KMS-11 (cell line): ENCODE measurements at regions not wholly inside any gene's neighbourhood (a gene's known extent, or its start where the extent isn't known, plus 50 kb on each side); places are given as distances from the start of the nearest gene placed in this dataset.

Experiments
- H2AFZ ChIP-seq: fragments of 200-600 bp; sonication (generic); 2 replicates; pipeline ENCODE4 v1.6.1; 2016; ENCODE audit warnings: antibody characterized with exemption, mixed run types, low read depth
- H3K27ac ChIP-seq: fragments of 200-600 bp; sonication (generic); 2 replicates; pipeline ENCODE4 v1.6.1; 2016; ENCODE audit warnings: mild to moderate bottlenecking, mixed run types
- H3K27me3 ChIP-seq: fragments of 200-600 bp; sonication (generic); 2 replicates; pipeline ENCODE4 v1.6.1; 2017; ENCODE audit warnings: mild to moderate bottlenecking, low read depth, mixed run types, moderate library complexity; ENCODE audit not compliant: insufficient read depth
- H3K36me3 ChIP-seq: fragments of 200-600 bp; sonication (generic); 2 replicates; pipeline ENCODE4 v1.6.1; 2017; ENCODE audit warnings: mild to moderate bottlenecking, mixed run types; ENCODE audit not compliant: insufficient read depth
- H3K4me1 ChIP-seq: fragments of 200-600 bp; sonication (generic); 2 replicates; pipeline ENCODE4 v1.6.1; 2016; ENCODE audit warnings: mild to moderate bottlenecking, low read depth, mixed run types; ENCODE audit not compliant: poor library complexity, severe bottlenecking
- H3K4me2 ChIP-seq: fragments of 200-600 bp; sonication (generic); 2 replicates; pipeline ENCODE4 v1.7.0; 2016; ENCODE audit warnings: mild to moderate bottlenecking, mixed run types
- H3K4me3 ChIP-seq: fragments of 200-600 bp; sonication (generic); IDR thresholded peaks from 2 replicates; pipeline ENCODE4 v1.6.1; 2017; ENCODE audit warnings: low read depth, low read length, mixed read lengths; ENCODE audit not compliant: insufficient read depth
- H3K79me2 ChIP-seq: fragments of 200-600 bp; sonication (generic); 2 replicates; pipeline ENCODE4 v1.6.1; 2016; ENCODE audit warnings: low read depth, mixed run types; ENCODE audit not compliant: insufficient read depth
- H3K9ac ChIP-seq: fragments of 200-600 bp; sonication (generic); 2 replicates; pipeline ENCODE4 v1.6.1; 2016; ENCODE audit warnings: mild to moderate bottlenecking, mixed run types
- H4K20me1 ChIP-seq: fragments of 200-600 bp; sonication (generic); 2 replicates; pipeline ENCODE4 v1.6.1; 2016; ENCODE audit warnings: mild to moderate bottlenecking, mixed run types; ENCODE audit not compliant: insufficient read depth
- CTCF ChIP-seq: fragments of 200-600 bp; sonication (generic); conservative IDR thresholded peaks from 2 replicates; pipeline ENCODE4 v1.6.1; 2017; ENCODE audit warnings: low read depth, mild to moderate bottlenecking, antibody characterized with exemption, low read length, moderate library complexity, mixed read lengths

- Histone ChIP-seq H3K9ac (no peak overlapping the region), H3K27me3 (no peaks in the 10 kb centered on the region), H3K27ac (no peak overlapping the region), H3K79me2 (no peaks in the 10 kb centered on the region), H3K36me3 (no peaks in the 10 kb centered on the region), H2AFZ (no peak overlapping the region), H3K4me3 (no peak overlapping the region), H3K4me1 (no peaks in the 10 kb centered on the region), H4K20me1 (no peaks in the 10 kb centered on the region), H3K4me2 (no peak overlapping the region)
- TF ChIP-seq CTCF: no peak
These were observed 591.1 kb downstream of the GBE1 start for GRCh38 chr3:81170298-81170697.

GRCh38 chr3:81164806-81165205 lies 596.6 kb downstream of the GBE1 start:
- Histone ChIP-seq H3K4me3 (no peak overlapping the region), H3K4me1 (no peaks in the 10 kb centered on the region), H3K4me2 (no peak overlapping the region), H3K79me2 (no peaks in the 10 kb centered on the region), H3K9ac (no peak overlapping the region), H4K20me1 (no peaks in the 10 kb centered on the region), H3K27ac (no peak overlapping the region), H2AFZ (no peak overlapping the region), H3K27me3 (no peaks in the 10 kb centered on the region), H3K36me3 (no peaks in the 10 kb centered on the region)
- TF ChIP-seq CTCF: no peak

- H3K27me3 ChIP-seq: no peaks in the 10 kb centered on the region
- H3K4me3 ChIP-seq: no peak overlapping the region
- H3K36me3 ChIP-seq: no peaks in the 10 kb centered on the region
- no peaks in the 10 kb centered on the region for H4K20me1 ChIP-seq
- H3K4me2 ChIP-seq: no peak overlapping the region
- no peak overlapping the region for H2AFZ ChIP-seq
- no peaks in the 10 kb centered on the region for H3K79me2 ChIP-seq
- no peak overlapping the region for H3K27ac ChIP-seq
- H3K9ac ChIP-seq: no peak overlapping the region
- no peak for TF ChIP-seq CTCF
- no peaks in the 10 kb centered on the region for H3K4me1 ChIP-seq
These were observed 599.6 kb downstream of the GBE1 start for GRCh38 chr3:81161851-81162250.

- no peaks in the 10 kb centered on the region for H3K36me3 ChIP-seq
- H3K79me2 ChIP-seq: no peaks in the 10 kb centered on the region
- no peaks in the 10 kb centered on the region for H3K4me1 ChIP-seq
- no peak overlapping the region for H3K9ac ChIP-seq
- no peak overlapping the region for H3K27ac ChIP-seq
- no peak for TF ChIP-seq CTCF
- no peaks in the 10 kb centered on the region for H4K20me1 ChIP-seq
- H3K4me2 ChIP-seq: no peak overlapping the region
- no peak overlapping the region for H3K4me3 ChIP-seq
- no peak overlapping the region for H2AFZ ChIP-seq
- no peaks in the 10 kb centered on the region for H3K27me3 ChIP-seq
These were observed 600.3 kb downstream of the GBE1 start for GRCh38 chr3:81161100-81161499.
